Trophoblast cell (in vitro differentiated cells and primary cell): ENCODE measurements at regions not wholly inside any gene's neighbourhood (a gene's known extent, or its start where the extent isn't known, plus 50 kb on each side); places are given as distances from the start of the nearest gene placed in this dataset.
"Not testable (repeated sequence)": the region's sequence is repeated elsewhere in the genome, so short reads cannot be mapped to it uniquely, and the experiment has no call there.

Source experiments
- DNase-seq, 2 donors: peaks; one replicate each; pipeline ENCODE4 v3.0.0-alpha.2; 2016
- H2AFZ ChIP-seq: 2 replicates; pipeline ENCODE4 v1.6.1; 2013; ENCODE audit warnings: low read length, moderate library complexity, mild to moderate bottlenecking; ENCODE audit not compliant: insufficient read depth, poor library complexity
- H2AK5ac ChIP-seq: 2 replicates; pipeline ENCODE4 v1.6.1; 2013; ENCODE audit warnings: mild to moderate bottlenecking, low read length
- H2BK120ac ChIP-seq: 2 replicates; pipeline ENCODE4 v1.6.1; 2013; ENCODE audit warnings: low read length, mild to moderate bottlenecking, moderate library complexity; ENCODE audit not compliant: insufficient read depth, poor library complexity
- H2BK12ac ChIP-seq: 2 replicates; pipeline ENCODE4 v1.6.1; 2013; ENCODE audit warnings: mild to moderate bottlenecking, low read length, moderate library complexity
- H2BK5ac ChIP-seq: 2 replicates; pipeline ENCODE4 v1.6.1; 2013; ENCODE audit warnings: low read length, low read depth, moderate library complexity, mild to moderate bottlenecking; ENCODE audit not compliant: poor library complexity
- H3K14ac ChIP-seq: 2 replicates; pipeline ENCODE4 v1.6.1; 2013; ENCODE audit warnings: mild to moderate bottlenecking, low read length
- H3K18ac ChIP-seq: 2 replicates; pipeline ENCODE4 v1.6.1; 2013; ENCODE audit warnings: mild to moderate bottlenecking, low read length
- H3K23ac ChIP-seq: 2 replicates; pipeline ENCODE4 v1.6.1; 2013; ENCODE audit warnings: low read length
- H3K27ac ChIP-seq: 2 replicates; pipeline ENCODE4 v1.5.1; 2013; ENCODE audit warnings: low read depth, mild to moderate bottlenecking, inconsistent platforms, low read length, moderate library complexity
- H3K27me3 ChIP-seq: 2 replicates; pipeline ENCODE4 v1.6.1; 2013; ENCODE audit warnings: inconsistent platforms, mild to moderate bottlenecking, low read length, moderate library complexity; ENCODE audit not compliant: insufficient read depth
- H3K36me3 ChIP-seq, 2 experiments: 1 replicate in 1 of 2; 2 replicates in 1 of 2; pipeline ENCODE4 v1.6.1; 2013; ENCODE audit warnings: low read length in 2 of 2, mild to moderate bottlenecking in 2 of 2, moderate library complexity in 1 of 2; ENCODE audit not compliant: insufficient read depth in 2 of 2, control insufficient read depth in 1 of 2
- H3K4ac ChIP-seq: 2 replicates; pipeline ENCODE4 v1.6.1; 2013; ENCODE audit warnings: low read depth, mild to moderate bottlenecking, low read length, moderate library complexity
- H3K4me1 ChIP-seq, 2 experiments: 1 replicate in 1 of 2; 2 replicates in 1 of 2; pipeline ENCODE4 v1.6.1; 2013; ENCODE audit warnings: low read length in 2 of 2, mild to moderate bottlenecking in 2 of 2, moderate library complexity in 1 of 2; ENCODE audit not compliant: insufficient read depth in 2 of 2, control insufficient read depth in 1 of 2
- H3K4me2 ChIP-seq: 2 replicates; pipeline ENCODE4 v1.6.1; 2013; ENCODE audit warnings: inconsistent platforms, mild to moderate bottlenecking, low read length, moderate library complexity
- H3K4me3 ChIP-seq: 2 replicates; pipeline ENCODE4 v1.5.1; 2013; ENCODE audit warnings: mild to moderate bottlenecking, low read depth, low read length, inconsistent platforms
- H3K79me1 ChIP-seq: one replicate; pipeline ENCODE4 v1.6.1; 2013; ENCODE audit warnings: low read length
- H3K79me2 ChIP-seq: 2 replicates; pipeline ENCODE4 v1.6.1; 2013; ENCODE audit warnings: low read length, mild to moderate bottlenecking; ENCODE audit not compliant: control insufficient read depth, insufficient read depth, poor library complexity
- H3K9ac ChIP-seq: 2 replicates; pipeline ENCODE4 v1.6.1; 2013; ENCODE audit warnings: mild to moderate bottlenecking, low read length
- H3K9me3 ChIP-seq: 2 replicates; pipeline ENCODE4 v1.6.1; 2013; ENCODE audit warnings: low read depth, mild to moderate bottlenecking, control low read depth, inconsistent platforms, low read length; ENCODE audit not compliant: insufficient read depth
- H4K12ac ChIP-seq: 2 replicates; pipeline ENCODE4 v1.6.1; 2013; ENCODE audit warnings: low read depth, mild to moderate bottlenecking, low read length, moderate library complexity
- H4K8ac ChIP-seq: 2 replicates; pipeline ENCODE4 v1.6.1; 2013; ENCODE audit warnings: low read depth, mild to moderate bottlenecking, low read length, moderate library complexity
- H4K91ac ChIP-seq: one replicate; pipeline ENCODE4 v1.6.1; 2013; ENCODE audit warnings: low read depth, mild to moderate bottlenecking, low read length, moderate library complexity
- WGBS: extraction: QIAGEN DNeasy Blood & Tissue Kit; methylation state at CpG from one replicate; pipeline ENCODE4 v1.1.7; 2013; ENCODE audit warnings: missing lambda C conversion rate; ENCODE audit not compliant: insufficient read length, insufficient coverage; ENCODE audit errors: extremely low coverage; 5-methylcytosine and 5-hydroxymethylcytosine counted together

- H3K23ac ChIP-seq, H2AFZ ChIP-seq, DNase-seq, H3K4me3 ChIP-seq, H3K79me1 ChIP-seq, H3K9ac ChIP-seq, H3K27me3 ChIP-seq, H3K4ac ChIP-seq, H3K14ac ChIP-seq, H2BK120ac ChIP-seq, H3K9me3 ChIP-seq, H4K12ac ChIP-seq, H3K18ac ChIP-seq, H3K4me1 ChIP-seq, H3K36me3 ChIP-seq, H4K8ac ChIP-seq, H3K27ac ChIP-seq, H4K91ac ChIP-seq, H3K4me2 ChIP-seq, H2BK5ac ChIP-seq, H2BK12ac ChIP-seq, H2AK5ac ChIP-seq, H3K79me2 ChIP-seq: not testable (repeated sequence)
- WGBS: no CpG with 5 or more reads among the region's 3 CpGs
Measured at GRCh38 chr6:105858639-105859038, 227.5 kb upstream of the PRDM1 start.

- no peaks in the 10 kb centered on the region for H3K36me3 ChIP-seq
- H3K79me1 ChIP-seq: no peaks in the 10 kb centered on the region
- no peak overlapping the region for H3K18ac ChIP-seq
- DNase-seq: no peak
- no peak overlapping the region for H2BK12ac ChIP-seq
- H3K4ac ChIP-seq: no peak overlapping the region
- H3K79me2 ChIP-seq: no peaks in the 10 kb centered on the region
- WGBS: no CpG with 5 or more reads among the region's 7 CpGs
- no peak overlapping the region for H2AFZ ChIP-seq
- H3K4me1 ChIP-seq: no peaks in the 10 kb centered on the region
- no peak overlapping the region for H4K12ac ChIP-seq
- H3K14ac ChIP-seq: no peak overlapping the region
- H3K23ac ChIP-seq: no peak overlapping the region
- no peak overlapping the region for H2BK120ac ChIP-seq
- no peak overlapping the region for H3K4me3 ChIP-seq
- H3K9ac ChIP-seq: no peak overlapping the region
- no peak overlapping the region for H3K27ac ChIP-seq
- H2BK5ac ChIP-seq: no peak overlapping the region
- H3K4me2 ChIP-seq: no peak overlapping the region
- H2AK5ac ChIP-seq: no peak overlapping the region
- peaks cover 2% of the 10 kb centered on the region for H3K9me3 ChIP-seq
- no peaks in the 10 kb centered on the region for H3K27me3 ChIP-seq
- no peak overlapping the region for H4K91ac ChIP-seq
- no peak overlapping the region for H4K8ac ChIP-seq
Measured at GRCh38 chr6:105855433-105855832, 230.7 kb upstream of the PRDM1 start.

- H3K27ac ChIP-seq, H2AK5ac ChIP-seq, H3K9me3 ChIP-seq, H3K27me3 ChIP-seq, H3K4ac ChIP-seq, DNase-seq, H2BK5ac ChIP-seq, H3K14ac ChIP-seq, H3K4me2 ChIP-seq, H4K12ac ChIP-seq, H3K4me3 ChIP-seq, H3K18ac ChIP-seq, H3K36me3 ChIP-seq, H3K79me2 ChIP-seq, H2BK120ac ChIP-seq, H4K91ac ChIP-seq, H2AFZ ChIP-seq, H4K8ac ChIP-seq, H2BK12ac ChIP-seq, H3K79me1 ChIP-seq, H3K4me1 ChIP-seq, H3K9ac ChIP-seq, H3K23ac ChIP-seq: not testable (repeated sequence)
- no CpG with 5 or more reads among the region's 33 CpGs for WGBS
Measured at GRCh38 chr6:105853979-105854378, 232.2 kb upstream of the PRDM1 start.

DNA sequence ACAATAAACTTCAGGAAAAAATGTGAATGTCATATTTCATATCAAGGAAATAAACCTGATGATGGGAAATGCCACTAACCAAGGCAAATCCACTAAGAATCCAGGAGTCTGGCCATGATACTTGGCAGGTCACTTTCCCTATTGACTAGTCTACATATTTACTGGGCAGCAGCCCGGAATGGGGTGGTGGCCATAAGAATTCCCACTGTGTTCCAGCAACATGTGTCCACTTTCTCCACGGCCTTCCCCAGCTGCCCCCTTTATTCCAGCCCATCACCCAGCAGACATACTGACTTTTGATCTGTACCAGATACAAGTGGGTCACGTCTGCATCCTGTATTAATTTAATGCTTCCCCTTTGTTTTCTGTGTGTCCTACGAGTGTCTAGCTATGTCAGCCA lies 234.5 kb upstream of the PRDM1 start:
- Histone ChIP-seq H2BK12ac (no peak overlapping the region), H3K4ac (no peak overlapping the region), H3K14ac (no peak overlapping the region), H3K4me1 (no peaks in the 10 kb centered on the region), H3K9ac (no peak overlapping the region), H2BK5ac (no peak overlapping the region), H4K91ac (no peak overlapping the region), H3K27me3 (no peaks in the 10 kb centered on the region), H3K18ac (no peak overlapping the region), H3K9me3 (peaks cover 3% of the 10 kb centered on the region), H2BK120ac (no peak overlapping the region), H3K36me3 (no peaks in the 10 kb centered on the region), H3K4me3 (no peak overlapping the region), H3K4me2 (no peak overlapping the region), H3K27ac (no peak overlapping the region), H3K79me1 (no peaks in the 10 kb centered on the region), H4K8ac (no peak overlapping the region), H2AFZ (no peak overlapping the region), H3K23ac (no peak overlapping the region), H4K12ac (no peak overlapping the region), H3K79me2 (no peaks in the 10 kb centered on the region), H2AK5ac (no peak overlapping the region)
- DNase-seq: no peak
- whole genome bisulfite sequencing: no CpG with 5 or more reads among the region's 4 CpGs
